Erythroblast (primary cell): ENCODE measurements at regions not wholly inside any gene's neighbourhood (a gene's known extent, or its start where the extent isn't known, plus 50 kb on each side); places are given as distances from the start of the nearest gene placed in this dataset.

ENCODE experiments used
- GATA1 ChIP-seq: IDR thresholded peaks from 2 replicates; pipeline ENCODE4 v1.6.1; 2011; ENCODE audit warnings: low read depth, mild to moderate bottlenecking, control low read depth, low read length, moderate library complexity
- POLR2A ChIP-seq: IDR thresholded peaks from 2 replicates; pipeline ENCODE4 v1.6.1; 2011; ENCODE audit warnings: mild to moderate bottlenecking, low read length

GRCh38 chr2:223481486-223481885 is 120.7 kb downstream of the SCG2 start:
- TF ChIP-seq POLR2A (no peak), GATA1 (no peak)
